Smooth muscle cell of the brain vasculature (primary cell): ENCODE measurements at regions not wholly inside any gene's neighbourhood (a gene's known extent, or its start where the extent isn't known, plus 50 kb on each side); places are given as distances from the start of the nearest gene placed in this dataset.
A peak's percentile ranks its signal among the peaks of the same experiment; 100 is the strongest.

ENCODE experiments used
- DNase-seq: peaks from one replicate; pipeline ENCODE4 v3.0.0-alpha.2; 2012; ENCODE audit warnings: low read depth, low spot score

- DNase-seq: no peak
Observed at GRCh38 chr5:158409507-158409906, 550.6 kb upstream of the CLINT1 start.

GRCh38 chr5:158407824-158408195, 548.9 kb upstream of the CLINT1 start:
- no peak for DNase-seq

GRCh38 chr5:158406884-158407823, 548.2 kb upstream of the CLINT1 start:
- DNase-seq: no peak

- DNase-seq: no peak
Observed at GRCh38 chr5:158398360-158399201, 539.6 kb upstream of the CLINT1 start.

- no peak for DNase-seq
Observed at GRCh38 chr5:158397278-158397677, 538.3 kb upstream of the CLINT1 start.

- no peak for DNase-seq
Observed at GRCh38 chr5:158394102-158394501, 535.2 kb upstream of the CLINT1 start.

GRCh38 chr5:158393457-158393856, 534.5 kb upstream of the CLINT1 start:
- no peak for DNase-seq

- no peak for DNase-seq
Observed at GRCh38 chr5:158392753-158393152, 533.8 kb upstream of the CLINT1 start.

GRCh38 chr5:158390577-158390976, 531.6 kb upstream of the CLINT1 start:
- no peak for DNase-seq

GRCh38 chr5:158389786-158390185, 530.8 kb upstream of the CLINT1 start:
- DNase-seq: no peak

GRCh38 chr5:158388021-158388420, 529.1 kb upstream of the CLINT1 start:
- DNase-seq: no peak

GRCh38 chr5:158387499-158387898, 528.6 kb upstream of the CLINT1 start:
- DNase-seq: no peak

- DNase-seq: no peak
Observed at GRCh38 chr5:158385982-158386381, 527.0 kb upstream of the CLINT1 start.

- peak; percentile 83 for DNase-seq
Observed at GRCh38 chr5:158384535-158385481, 525.9 kb upstream of the CLINT1 start.

- no peak for DNase-seq
Observed at GRCh38 chr5:158383486-158383885, 524.5 kb upstream of the CLINT1 start.

- DNase-seq: peak; percentile 88
Observed at GRCh38 chr5:158382473-158382872, 523.5 kb upstream of the CLINT1 start.

- DNase-seq: no peak
Observed at GRCh38 chr5:158381614-158382160, 522.7 kb upstream of the CLINT1 start.

- no peak for DNase-seq
Observed at GRCh38 chr5:158380661-158381060, 521.7 kb upstream of the CLINT1 start.

- DNase-seq: no peak
Observed at GRCh38 chr5:158378931-158379330, 520.0 kb upstream of the CLINT1 start.

GRCh38 chr5:158376679-158377078, 517.7 kb upstream of the CLINT1 start:
- DNase-seq: no peak

GRCh38 chr5:158375531-158375930, 516.6 kb upstream of the CLINT1 start:
- DNase-seq: no peak
